Left kidney (tissue), 1 donor: ENCODE measurements at regions not wholly inside any gene's neighbourhood (a gene's known extent, or its start where the extent isn't known, plus 50 kb on each side); places are given as distances from the start of the nearest gene placed in this dataset.
A peak's percentile ranks its signal among the peaks of the same experiment; 100 is the strongest.

Experiments used
- DNase-seq: peaks from one replicate; pipeline ENCODE4 v3.0.0-alpha.2; 2013

GRCh38 chrX:57848857-57849256, 61.4 kb downstream of the ZXDA start:
- no peak for DNase-seq

GRCh38 chrX:57822818-57823217, 87.4 kb downstream of the ZXDA start:
- no peak for DNase-seq

GRCh38 chrX:57822398-57822797, 87.9 kb downstream of the ZXDA start:
- DNase-seq = no peak

GRCh38 chrX:57821703-57822387, 88.4 kb downstream of the ZXDA start:
- DNase-seq = peak; percentile 33

GRCh38 chrX:57817302-57817701, 93.0 kb downstream of the ZXDA start:
- DNase-seq = no peak

- DNase-seq = no peak
Measured at GRCh38 chrX:57772637-57773036, 92.6 kb upstream of the NLRP2B start.

- no peak for DNase-seq
Measured at GRCh38 chrX:57771689-57772088, 91.6 kb upstream of the NLRP2B start.

GRCh38 chrX:57752866-57753265, 72.8 kb upstream of the NLRP2B start:
- DNase-seq = no peak

- DNase-seq = no peak
Measured at GRCh38 chrX:57741107-57741506, 61.0 kb upstream of the NLRP2B start.

GRCh38 chrX:57737881-57738280, 57.8 kb upstream of the NLRP2B start:
- no peak for DNase-seq
